HUDEP-2 (cell line): ENCODE measurements at regions not wholly inside any gene's neighbourhood (a gene's known extent, or its start where the extent isn't known, plus 50 kb on each side); places are given as distances from the start of the nearest gene placed in this dataset.

Source experiments
- DNase-seq, 76 experiments: peaks; one replicate each; lab custom pipeline; 2025; ENCODE audit not compliant: unreplicated experiment in 76 of 76; lab: John Stamatoyannopoulos, UW

- no peak for DNase-seq
These were observed 502.9 kb downstream of the CD83 start for GRCh38 chr6:14620522-14620921.

DNA sequence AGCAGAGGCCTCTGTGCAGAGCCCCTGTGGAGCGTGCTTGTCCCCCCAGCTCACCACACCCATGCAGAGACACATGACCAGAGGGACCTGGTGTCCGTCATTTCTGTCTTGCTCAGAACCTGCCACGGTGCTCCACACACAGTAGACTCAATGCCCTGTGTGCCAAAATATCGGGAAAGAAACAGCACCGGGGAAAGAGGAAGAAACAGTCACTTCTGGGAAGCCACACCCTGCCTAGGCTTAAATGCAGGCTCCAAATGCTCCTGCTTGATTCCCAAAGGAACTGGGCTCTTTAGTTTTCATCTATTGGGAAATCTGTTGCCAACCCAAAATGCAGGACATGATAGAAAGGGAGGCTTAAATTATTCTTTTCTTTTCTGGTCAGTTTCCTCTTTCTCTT lies 503.9 kb downstream of the CD83 start:
- DNase-seq = no peak

GRCh38 chr6:14622085-14622484 lies 504.5 kb downstream of the CD83 start:
- no peak for DNase-seq

DNA sequence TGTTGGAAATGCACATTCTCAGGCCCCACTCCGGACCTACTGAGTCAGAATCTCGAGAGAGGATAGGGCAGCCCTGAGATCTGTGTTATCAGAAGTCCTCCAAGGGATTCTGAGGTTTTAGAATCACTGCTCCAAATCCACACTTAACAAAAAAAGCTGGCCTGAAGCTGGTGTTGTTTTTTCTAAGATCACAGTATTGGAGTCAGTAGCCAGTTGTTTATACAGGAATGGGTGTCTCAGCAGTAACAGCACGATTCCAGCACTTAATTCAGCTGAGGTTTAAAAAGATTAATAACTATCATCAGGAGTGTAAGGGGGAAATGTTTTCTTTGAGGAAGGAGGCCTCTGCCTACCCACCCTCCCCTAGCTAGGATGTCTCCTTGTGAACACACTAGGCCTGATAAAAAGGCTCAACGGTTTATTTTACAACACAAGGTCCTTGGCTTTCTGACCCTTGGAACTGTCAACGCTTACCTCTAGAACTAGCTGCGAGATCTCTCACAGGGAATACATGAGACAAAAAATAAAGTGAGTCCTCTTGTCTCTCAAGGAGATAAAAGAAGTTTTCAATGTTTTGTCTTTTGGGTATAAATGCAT lies 505.4 kb downstream of the CD83 start:
- DNase-seq = no peak

- DNase-seq = no peak
These were observed 507.8 kb downstream of the CD83 start for GRCh38 chr6:14625173-14625895.

DNA sequence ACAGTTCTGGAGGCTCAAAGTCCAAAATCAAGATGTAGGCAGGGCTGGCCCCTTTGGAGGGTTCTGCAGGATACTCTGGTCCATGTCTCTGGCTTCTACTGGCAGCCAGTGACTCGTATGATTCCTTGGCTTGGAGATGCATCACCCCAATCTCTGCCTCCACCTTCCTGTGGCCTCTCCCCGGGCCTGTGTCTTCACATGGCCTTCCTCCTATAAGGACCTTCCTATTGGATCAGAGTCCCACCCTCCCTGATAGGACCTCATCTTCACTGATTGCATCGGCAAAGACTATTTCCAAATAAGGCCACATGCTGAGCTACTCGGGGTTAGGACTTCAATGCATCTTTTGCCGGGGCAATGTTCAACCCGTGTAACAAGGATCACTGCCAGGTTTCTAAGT lies 509.0 kb downstream of the CD83 start:
- no peak for DNase-seq

- no peak for DNase-seq
These were observed 512.4 kb downstream of the CD83 start for GRCh38 chr6:14630016-14630415.

DNA sequence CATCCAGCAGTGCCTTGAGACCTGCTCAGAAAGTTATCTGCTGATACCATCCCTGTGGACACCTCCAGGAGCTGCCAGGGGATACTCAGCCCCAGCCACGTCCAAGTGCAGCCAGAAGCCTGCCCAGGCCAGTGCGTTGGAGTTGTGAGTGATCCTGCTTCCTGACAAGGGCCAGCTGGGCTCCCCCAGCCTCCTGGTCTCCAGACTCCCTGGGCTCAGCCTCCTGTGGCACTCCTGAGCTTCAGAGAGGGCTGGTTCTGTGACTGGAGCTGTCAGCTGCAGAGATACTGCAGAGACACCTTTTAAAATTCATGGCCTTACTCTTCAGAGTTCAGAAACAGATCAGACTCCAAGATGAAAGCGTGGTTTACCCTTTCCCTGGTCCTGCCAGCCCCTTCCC lies 515.9 kb downstream of the CD83 start:
- DNase-seq = no peak

DNA sequence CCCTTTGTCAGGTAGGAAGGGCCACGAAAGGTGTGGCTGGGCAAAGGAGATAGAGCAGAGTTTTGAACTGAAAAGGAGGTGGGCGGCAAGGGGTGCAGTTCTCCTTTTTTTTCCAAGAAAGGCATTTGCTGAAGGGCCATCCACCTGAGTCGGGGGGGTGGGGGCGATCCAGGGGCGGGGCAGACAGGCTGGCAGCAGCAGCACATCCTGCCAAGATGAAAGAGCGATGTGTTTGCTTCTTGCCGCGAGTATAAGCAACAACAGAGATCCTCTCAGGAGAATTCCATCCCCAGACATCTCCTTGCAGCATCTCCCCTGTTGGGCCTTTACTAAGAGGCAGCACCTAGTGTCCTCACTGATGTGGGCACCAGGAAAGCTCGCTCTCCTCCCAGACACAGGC lies 516.5 kb downstream of the CD83 start:
- DNase-seq = no peak

DNA sequence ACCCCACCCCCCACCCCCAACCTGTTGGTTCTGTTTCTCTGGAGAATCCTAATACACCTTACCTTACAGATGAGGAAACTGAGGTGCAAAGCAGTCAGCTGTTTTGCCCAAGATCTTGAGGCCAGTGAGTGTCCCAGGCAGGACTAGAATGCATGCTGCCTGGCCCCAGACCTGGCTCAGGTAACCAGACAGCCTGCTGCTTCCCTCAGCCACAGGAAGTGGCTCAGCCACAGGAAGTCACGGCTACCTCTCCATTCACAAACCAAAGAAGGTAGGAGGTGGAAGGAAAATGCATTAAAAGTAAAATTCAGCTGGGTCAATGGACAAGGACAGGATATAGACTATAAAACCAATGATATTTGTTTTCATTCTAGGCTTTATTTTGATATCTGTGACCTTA lies 517.6 kb downstream of the CD83 start:
- no peak for DNase-seq

DNA sequence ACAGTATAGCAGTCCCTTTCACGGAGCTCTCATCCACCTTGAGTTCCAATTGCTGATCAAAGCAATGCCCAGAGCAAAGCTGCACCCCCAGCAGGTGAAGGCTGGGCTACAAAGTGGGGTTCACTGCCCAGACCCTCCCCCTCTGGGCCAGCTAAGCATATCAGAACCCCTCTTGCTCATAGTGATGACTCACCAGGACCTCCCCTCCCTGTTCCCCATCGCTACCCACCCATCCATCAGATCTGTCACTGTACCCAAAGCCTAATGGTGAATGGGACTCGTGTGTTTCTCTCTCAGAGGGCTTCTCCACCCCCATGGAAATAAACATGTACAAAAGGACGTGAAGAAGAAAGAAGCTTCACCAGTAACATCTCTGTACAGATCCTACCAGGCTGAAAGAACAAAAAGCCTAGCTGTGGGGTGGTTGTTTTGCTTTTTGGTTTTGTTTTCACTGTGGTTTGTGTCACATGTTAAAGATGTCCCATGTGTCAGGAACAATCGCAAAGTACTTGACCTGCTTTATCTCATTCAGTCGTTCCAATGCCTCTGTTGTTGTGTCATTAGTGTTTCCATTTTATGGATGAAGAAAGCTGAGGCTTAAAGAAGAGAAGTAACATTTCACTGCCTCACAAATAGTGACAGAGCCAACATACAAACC lies 518.5 kb downstream of the CD83 start:
- no peak for DNase-seq

- DNase-seq = no peak
These were observed 520.9 kb downstream of the CD83 start for GRCh38 chr6:14638435-14638905.

DNA sequence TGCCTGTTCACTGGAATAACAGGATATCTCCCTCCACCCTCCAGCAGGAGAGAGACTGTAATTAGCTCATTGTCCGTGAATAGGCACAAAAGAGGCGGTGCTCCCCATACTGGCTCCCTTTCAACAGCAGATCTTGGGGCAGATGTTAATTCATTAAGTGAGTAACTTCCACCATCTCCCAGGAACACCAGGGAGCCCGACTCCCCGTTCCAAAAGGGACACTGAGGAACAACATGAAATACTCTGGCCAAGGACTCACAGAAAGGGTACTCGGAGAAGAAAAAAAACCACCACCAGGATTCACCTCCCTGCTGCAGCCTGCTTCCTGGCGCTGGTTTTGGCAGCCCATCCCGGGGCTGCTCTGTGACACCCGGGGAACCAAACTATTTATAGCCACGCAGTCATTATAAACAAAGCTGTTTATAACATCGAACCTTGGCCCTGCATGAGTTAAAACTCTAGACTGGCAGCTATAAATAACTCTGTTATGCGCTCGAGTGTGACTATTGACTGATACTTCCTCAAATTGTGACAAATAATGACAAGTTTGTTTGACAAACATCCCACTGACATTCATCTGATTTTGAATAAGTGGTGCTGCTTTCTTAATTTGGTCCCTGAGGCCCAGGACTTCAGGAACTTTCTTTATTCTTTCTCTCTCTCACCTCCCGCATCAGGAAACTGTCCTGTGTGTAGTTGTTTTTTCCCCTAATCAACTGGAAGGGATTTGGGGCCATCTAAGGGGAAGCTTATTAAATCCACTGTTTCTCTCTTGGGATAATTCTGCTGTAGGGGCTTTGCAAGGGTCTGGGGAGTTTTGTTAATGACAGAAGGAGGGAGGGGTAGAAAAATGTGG lies 521.6 kb downstream of the CD83 start:
- DNase-seq = no peak

GRCh38 chr6:14639983-14640599 lies 522.5 kb downstream of the CD83 start:
- DNase-seq = no peak

GRCh38 chr6:14640631-14641030 lies 523.1 kb downstream of the CD83 start:
- no peak for DNase-seq

DNA sequence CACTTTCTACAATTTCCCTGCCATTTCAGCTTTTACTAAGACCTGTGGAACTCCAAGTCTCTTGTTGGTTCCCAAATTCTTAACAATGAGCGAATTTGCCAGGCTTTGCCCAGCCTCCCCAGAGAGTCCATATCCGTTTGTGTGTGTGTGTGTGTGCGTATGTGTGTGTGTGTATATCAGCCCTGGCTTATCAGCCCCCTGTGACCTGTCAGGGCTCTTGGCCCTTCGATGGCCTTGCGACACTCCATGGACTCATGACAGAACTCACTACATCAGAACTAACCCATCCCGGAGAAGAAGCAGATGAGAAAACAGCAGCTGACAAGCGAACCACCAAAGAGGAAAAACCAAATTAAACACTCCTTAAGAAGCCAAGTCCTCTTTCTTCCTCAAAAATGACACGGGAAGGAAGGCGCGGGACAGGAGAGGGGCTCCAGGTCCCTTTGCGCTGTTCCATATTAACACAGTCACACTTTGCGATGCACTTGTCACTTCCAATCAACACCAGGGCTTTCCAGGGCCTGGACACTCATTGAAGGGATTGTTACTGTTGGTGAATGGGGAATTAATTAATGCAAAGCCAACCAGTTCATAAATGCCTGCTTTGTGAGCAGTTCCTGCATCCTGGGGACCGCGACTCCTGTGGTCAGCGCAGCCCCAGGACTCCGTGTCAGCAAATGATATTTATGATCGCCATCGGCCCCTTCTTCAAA lies 524.0 kb downstream of the CD83 start:
- DNase-seq = no peak

- no peak for DNase-seq
These were observed 524.5 kb downstream of the CD83 start for GRCh38 chr6:14642136-14642505.

DNA sequence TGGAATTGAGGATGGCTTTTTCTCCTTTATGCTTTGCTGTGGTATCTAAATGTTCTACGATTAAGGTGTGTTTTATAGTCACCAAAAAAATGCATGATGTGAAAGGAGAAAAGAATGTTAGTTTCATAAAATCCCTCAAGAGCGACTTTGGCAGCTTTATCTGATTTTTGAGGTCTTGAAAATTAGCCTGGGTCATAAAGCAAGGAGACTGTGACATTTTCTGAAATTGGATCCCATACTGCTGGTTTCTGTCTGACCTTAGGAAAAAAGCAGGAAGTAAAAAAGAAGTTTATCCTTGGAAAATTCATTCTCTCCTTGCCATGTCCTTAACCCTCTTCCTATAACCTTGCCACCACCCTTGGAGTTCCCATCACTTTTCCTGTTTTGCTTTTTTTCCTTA lies 525.3 kb downstream of the CD83 start:
- no peak for DNase-seq

DNA sequence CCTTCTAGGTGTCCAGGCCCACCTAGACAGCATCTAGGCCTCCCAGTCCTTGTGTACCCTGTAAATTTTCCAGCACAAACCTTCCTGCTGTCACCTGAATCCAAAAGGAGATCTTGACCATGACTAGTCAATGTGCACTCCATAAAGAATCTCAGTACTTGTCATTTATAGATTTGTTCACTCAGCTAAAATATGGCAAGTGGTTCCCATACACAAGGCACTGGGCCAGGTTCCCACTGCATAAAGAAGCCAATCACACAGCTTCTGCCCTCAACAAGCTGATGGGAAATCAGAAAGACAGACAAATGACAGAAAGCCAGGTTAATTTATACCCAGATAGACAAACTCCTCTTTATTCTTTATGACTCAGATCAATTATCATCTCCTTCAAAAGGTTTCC lies 526.8 kb downstream of the CD83 start:
- DNase-seq = no peak

GRCh38 chr6:14645221-14645620 lies 527.6 kb downstream of the CD83 start:
- no peak for DNase-seq
